ENCODE measurements at regions not wholly inside any gene's neighbourhood (a gene's known extent, or its start where the extent isn't known, plus 50 kb on each side); places are given as distances from the start of the nearest gene placed in this dataset.

GRCh38 chr2:77938462-77938861, 416.3 kb upstream of the LRRTM4 start (continued):
- no peak for TF ChIP-seq ZNF646 (CRISPR knock-in tag; IDR thresholded peaks at IDR 0.05)
- peak; percentile 57; the same call in 1 of the 2 replicates for TF ChIP-seq CEBPB (IDR thresholded peaks at IDR 0.05; ENCODE audit: borderline replicate concordance, low read depth, low read length)
- TF ChIP-seq ZNF567 (CRISPR knock-in tag; IDR thresholded peaks at IDR 0.05; ENCODE audit: borderline replicate concordance), result no peak

- Histone ChIP-seq H3K27me3 (ENCODE audit: control insufficient read depth in 1 of 2, insufficient read depth in 2 of 2, low read length in 2 of 2) (no peaks in the 10 kb centered on the region), H4K20me1 (ENCODE audit: insufficient read depth, low read length) (no peaks in the 10 kb centered on the region; the same call in 1 of the 2 replicates), H3K4me3 (replicated peaks in 1 of 3; ENCODE audit: insufficient read depth in 1 of 3, low read depth in 2 of 3, low read length in 3 of 3) (no peak overlapping the region), H3K9ac (ENCODE audit: insufficient read depth, low read depth, low read length) (no peak overlapping the region), H3K9me3 (ENCODE audit: low read length) (no peaks in the 10 kb centered on the region), H3K36me3 (replicated peaks in 1 of 2; ENCODE audit: control insufficient read depth in 1 of 2, insufficient read depth in 2 of 2, low read length in 2 of 2) (no peaks in the 10 kb centered on the region), H3K4me2 (ENCODE audit: low read depth, low read length) (no peak overlapping the region), H3K27ac (ENCODE audit: extremely low read length, insufficient read depth, low read length) (no peak overlapping the region), H3K4me1 (ENCODE audit: insufficient read depth, low read length) (no peaks in the 10 kb centered on the region), H2AFZ (ENCODE audit: low read length) (no peak overlapping the region), H3K79me2 (ENCODE audit: insufficient read depth, low read length) (no peaks in the 10 kb centered on the region)
- no TSS peak for BruUV-seq (replicated peaks)
- 78% methylated on average over 1 of the region's 1 CpG for WGBS (ENCODE audit: low lambda C conversion rate)
- CTCF ChIA-PET (ENCODE audit: low intra/inter-chr PET ratio, low total read pairs), result no interaction called here
- ATAC-seq (no peak), DNase-seq (ENCODE audit: low spot score) (no peak), FAIRE-seq (no peak)
- intact Hi-C loops (cut with micrococcal nuclease; ENCODE audit: unreplicated experiment) (no loop called here), in situ Hi-C loops (cut with HindIII; ENCODE audit: extremely low pct_ligation_motif_present, low pct_unique_long_range_greater_than_20kb) (no loop called here)
- POLR2A ChIA-PET, result no interaction called here
- TF ChIP-seq ZNF598 (CRISPR knock-in tag; IDR thresholded peaks at IDR 0.05; ENCODE audit: borderline replicate concordance) (no peak), ZNF841 (CRISPR knock-in tag; IDR thresholded peaks at IDR 0.05; ENCODE audit: borderline replicate concordance) (no peak), ATF7 (IDR thresholded peaks at IDR 0.05) (peak; percentile 53), ATF7 (CRISPR knock-in tag; IDR thresholded peaks at IDR 0.05) (no peak), KIAA2018 (CRISPR knock-in tag; IDR thresholded peaks at IDR 0.05; ENCODE audit: borderline replicate concordance) (no peak)
Observed at GRCh38 chr2:77939370-77939769, 417.2 kb upstream of the LRRTM4 start.

All from HepG2 (cell line).